Right lung (tissue), 2 donors: ENCODE measurements at regions not wholly inside any gene's neighbourhood (a gene's known extent, or its start where the extent isn't known, plus 50 kb on each side); places are given as distances from the start of the nearest gene placed in this dataset.

Experiments
- DNase-seq, 2 donors: peaks; one replicate each; pipeline ENCODE4 v3.0.0-alpha.2; 2013

GRCh38 chr22:49604732-49605302 lies 222.9 kb downstream of the BRD1 start:
- DNase-seq, result no peak

DNA sequence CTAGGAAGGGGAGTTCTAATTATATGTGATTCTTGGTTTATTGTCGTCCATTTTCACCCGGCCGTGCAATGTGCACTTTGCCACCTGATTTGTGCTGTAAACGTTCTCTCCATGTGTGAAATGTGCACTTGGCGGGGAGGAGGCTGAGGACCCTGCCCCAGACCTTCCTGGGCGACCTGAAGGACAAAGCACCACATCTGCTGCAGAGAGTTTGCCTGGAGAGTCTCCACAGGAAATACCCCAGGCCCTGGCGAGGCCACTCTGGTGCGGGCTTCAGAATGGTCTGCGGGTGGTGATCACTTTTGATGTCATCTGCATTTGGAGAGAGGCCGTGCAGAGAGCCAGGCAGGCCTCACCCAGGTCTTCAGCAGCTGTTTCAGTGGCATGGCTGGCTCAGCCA lies 224.7 kb downstream of the BRD1 start:
- no peak for DNase-seq

DNA sequence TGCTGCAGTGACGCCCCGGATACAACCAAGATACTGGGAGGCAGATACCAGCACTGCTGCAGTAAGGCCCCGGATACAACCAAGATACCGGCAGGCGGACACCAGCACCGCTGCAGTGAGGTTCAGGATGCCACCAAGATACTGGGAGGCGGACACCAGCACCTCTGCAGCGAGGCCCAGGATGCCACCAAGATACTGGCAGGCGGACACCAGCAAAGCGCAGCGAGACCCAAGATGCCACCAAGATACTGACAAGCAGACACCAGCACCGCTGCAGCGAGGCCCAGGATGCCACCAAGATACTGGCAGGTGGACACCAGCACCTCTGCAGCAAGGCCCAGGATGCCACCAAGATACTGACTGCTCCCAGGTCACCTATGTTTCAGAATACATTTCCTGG lies 225.2 kb downstream of the BRD1 start:
- no peak for DNase-seq

GRCh38 chr22:49601614-49602321 lies 225.9 kb downstream of the BRD1 start:
- DNase-seq, result no peak

DNA sequence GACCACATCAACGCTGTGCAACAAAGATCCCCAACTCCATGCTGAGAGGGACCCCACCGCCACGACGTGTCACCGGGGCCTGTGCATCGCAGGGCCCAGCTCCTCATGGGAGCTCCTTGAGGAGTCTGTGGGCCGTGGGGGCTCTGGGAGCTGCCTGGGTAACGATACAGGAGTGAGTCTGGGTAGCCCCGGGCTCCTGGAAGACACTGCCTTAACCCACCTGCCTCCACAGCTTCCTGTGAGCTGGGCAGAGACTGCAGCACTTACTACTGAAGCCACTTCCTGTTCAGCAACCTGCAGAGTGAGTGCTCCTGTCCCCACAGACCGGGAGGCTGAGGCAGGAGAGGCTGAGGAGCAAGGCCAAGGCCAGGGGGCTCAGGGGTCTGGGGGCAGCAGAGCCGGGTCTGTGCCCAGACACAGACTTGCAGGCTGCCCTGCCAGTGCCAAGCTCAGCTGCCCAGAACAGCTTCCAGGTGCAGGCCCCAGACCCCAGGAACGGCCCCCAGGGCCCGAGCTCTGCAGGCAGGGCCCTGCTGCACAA lies 226.7 kb downstream of the BRD1 start:
- no peak for DNase-seq

- no peak for DNase-seq
Observed at GRCh38 chr22:49600468-49600867, 227.2 kb downstream of the BRD1 start.

DNA sequence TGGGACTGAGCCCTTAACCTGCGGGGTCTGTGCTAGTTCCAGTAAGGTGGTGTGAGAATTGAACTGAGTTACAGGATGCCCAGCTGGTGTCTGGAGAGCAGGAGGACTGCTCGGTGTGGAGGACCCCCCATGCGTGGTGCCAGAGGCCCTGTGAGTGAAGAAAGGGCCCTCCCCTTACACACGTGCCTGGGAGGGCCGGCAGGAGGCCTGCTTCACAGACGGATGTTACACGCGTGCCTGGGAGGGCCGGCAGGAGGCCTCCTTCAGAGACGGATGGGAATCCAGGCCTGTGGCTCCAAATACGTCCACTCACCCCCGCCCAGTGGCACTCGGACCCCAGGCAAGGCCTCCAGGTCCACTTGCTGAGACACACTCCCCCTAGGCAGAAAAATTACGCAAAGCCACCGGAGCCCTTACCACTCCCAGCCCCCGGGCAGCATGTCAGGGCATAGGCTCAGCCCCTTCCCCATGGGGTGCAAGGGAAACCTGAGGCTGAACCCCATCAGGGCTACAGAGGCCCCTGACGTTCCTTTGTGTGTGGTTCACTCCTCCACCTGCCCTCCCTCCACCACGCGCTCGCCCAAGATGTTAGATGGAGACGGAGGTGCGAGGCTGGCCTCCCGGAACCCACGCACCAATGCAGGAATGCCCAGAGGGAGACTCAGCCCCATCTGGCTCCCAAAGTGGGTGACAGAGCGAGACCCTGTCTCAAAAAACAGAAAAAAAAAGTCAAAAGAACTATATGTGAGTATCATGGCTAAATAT lies 227.8 kb downstream of the BRD1 start:
- DNase-seq, result no peak

GRCh38 chr22:49599039-49599438 lies 228.6 kb downstream of the BRD1 start:
- no peak for DNase-seq

DNA sequence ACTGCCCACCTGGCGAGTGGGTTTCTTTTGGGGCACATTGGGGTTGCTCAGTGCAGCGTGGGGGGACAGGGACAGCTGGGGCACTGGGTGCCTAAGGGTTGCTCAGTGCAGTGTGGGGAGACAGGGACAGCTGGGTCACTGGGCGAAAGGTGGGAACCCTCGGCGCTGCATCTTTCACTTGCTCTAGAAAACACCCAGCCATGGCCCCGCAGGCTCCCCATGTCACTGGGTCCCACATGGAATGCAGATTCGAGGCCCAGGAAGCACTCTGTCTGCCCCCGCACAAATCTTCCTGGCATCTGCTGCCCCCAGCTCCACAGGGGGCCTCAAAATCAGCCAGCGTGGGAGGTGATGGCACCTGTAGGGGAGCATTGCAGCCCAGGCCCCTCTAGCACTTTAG lies 229.3 kb downstream of the BRD1 start:
- no peak for DNase-seq

DNA sequence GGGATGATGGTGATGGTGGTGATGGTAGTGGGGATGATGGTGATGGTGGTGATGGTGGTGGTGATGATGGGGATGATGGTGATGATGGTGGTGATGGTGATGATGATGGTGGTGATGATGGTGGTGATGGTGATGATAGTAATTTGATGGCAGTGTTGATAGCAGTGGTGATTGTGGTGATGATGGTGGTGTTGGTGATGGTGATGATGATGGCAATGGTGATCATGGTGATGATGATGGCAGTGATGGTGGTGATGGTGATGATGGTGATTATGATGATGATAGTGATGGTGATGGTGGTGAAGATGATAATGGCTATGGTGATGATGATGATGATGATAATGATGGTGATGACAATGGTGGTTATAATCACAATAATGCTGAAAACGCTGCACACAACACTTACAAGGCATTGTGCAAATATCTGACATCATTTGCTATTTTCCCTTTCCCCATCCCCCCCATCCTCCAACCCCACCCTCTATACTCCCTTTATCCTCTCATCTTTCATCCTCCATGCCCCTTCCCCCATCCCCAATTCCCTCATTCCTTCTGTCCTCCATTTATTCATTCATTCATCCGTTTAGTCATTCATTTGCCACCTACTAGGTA lies 230.1 kb downstream of the BRD1 start:
- no peak for DNase-seq

GRCh38 chr22:49595465-49596078 lies 232.1 kb downstream of the BRD1 start:
- no peak for DNase-seq

DNA sequence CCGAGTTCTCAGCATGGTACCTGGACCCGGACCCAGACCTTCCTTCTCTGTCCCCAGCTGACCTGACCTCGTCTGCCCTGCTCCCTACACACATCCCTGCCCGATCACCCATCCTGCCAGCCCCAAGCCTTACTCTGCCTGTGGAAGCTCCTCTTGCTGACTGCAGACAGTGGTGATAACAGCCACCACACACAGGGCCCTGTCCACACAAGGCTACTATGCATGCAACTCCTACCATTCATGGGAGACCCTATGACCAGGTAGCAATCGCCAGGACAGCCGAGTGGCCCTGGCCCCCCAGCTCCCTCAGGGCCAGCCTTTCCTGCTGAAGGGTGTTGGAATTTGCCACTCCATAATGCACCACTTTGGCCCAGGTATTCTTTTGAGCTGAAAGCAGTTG lies 233.6 kb downstream of the BRD1 start:
- DNase-seq, result no peak

- no peak for DNase-seq
Observed at GRCh38 chr22:49593509-49593908, 234.2 kb downstream of the BRD1 start.

DNA sequence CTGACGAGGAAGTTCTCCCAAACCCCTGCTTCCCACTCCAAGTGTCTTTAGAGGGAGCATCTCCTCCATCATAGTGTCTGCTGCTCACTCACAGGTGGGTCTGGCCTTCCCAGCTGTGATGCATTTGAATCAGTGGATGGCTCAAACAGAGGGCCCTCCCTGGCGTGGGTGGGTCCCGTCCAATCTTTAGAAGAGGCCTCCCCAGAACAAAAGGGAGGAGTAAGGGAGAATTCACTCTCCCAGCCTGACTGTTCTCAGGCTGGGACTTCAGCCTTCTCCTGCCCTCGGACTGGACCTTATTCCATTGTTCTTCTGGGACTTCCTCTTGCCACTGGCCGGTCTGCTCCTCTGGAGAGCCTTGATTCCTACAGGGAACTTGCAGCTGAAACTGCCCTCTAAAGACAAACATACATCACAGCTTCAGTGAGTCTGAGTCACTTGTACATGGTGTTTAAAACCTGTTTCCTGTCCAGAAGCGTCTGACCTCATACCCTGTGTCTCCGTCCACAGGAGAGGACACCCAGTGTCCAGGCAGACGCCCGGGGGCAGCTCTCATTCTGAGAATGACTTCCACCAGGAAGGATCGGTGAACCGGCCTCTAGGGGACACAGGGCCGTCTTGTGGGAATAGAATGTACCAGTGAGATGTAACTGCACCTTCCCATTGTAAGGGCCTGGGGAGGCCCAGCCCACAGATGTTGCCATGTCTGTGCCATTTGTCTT lies 234.7 kb downstream of the BRD1 start:
- no peak for DNase-seq

DNA sequence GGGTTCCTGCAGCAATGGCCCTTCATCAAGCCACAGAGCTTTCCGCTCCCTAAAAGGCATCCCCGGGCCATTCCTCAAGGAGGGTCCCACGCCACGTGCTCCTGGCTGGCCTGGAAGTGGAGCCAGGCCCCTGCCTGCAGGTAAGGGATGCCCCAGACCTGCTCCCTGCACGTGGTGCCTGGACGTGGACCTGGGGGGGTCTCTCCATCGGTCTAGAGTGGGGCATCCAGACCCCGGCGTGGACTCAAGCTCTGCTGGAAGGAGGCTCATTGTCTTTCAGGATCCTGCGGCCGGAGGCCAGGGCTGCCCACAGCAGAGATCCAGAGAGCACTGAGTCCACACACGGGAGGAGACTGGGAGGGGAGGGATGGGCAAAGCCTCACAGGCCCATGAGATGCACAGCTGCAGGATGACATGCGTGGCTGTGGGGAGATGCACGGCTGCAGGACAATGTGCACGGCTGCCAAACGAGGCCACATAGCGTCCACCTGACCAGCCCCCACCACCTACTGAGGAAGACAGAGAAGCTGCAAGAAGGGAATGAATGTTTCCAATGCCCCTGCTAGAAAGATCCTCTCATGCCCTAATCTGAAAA lies 236.7 kb downstream of the BRD1 start:
- no peak for DNase-seq

- no peak for DNase-seq
Observed at GRCh38 chr22:49590381-49590780, 237.3 kb downstream of the BRD1 start.

DNA sequence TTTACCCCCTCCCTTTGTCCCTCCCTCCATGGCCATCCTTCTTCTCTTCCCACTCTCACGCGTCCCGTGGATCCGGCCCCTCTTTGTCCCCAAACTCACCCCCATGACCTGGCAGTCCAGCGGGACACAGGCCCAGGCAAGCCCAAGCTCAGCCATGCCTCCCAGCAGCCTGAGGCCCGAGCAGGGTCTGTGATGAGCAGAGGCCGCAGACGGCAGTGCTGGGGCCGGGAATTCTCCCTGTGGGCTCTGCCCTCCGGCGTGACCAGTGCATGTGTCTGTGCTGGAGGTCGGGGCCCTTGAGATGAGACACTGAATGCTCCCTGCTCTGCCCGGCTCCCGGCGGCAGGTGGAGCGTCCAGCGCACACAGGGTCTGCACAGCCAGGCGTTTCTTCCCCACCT lies 237.9 kb downstream of the BRD1 start:
- no peak for DNase-seq

- DNase-seq, result no peak
Observed at GRCh38 chr22:49589301-49589700, 238.4 kb downstream of the BRD1 start.

DNA sequence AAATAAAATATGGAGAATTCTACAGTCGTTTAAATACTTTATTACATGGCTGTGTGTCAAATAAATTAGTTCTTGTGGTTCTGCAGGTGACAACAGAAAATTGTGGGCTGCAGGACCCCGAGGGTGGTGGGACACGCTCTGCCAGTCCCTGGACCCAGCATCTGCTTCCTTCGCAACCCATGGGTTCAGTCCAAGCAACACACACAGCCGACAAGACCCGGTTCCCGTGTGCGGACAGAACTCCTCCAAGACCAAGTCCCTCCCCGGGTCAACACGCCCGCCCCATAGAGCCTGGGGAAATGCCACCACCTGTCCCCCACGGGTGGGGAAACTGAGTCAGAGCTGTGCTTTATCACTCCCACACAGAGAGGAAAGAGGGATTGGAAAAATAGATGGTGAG lies 238.9 kb downstream of the BRD1 start:
- no peak for DNase-seq

- DNase-seq, result no peak
Observed at GRCh38 chr22:49587987-49588386, 239.7 kb downstream of the BRD1 start.

DNA sequence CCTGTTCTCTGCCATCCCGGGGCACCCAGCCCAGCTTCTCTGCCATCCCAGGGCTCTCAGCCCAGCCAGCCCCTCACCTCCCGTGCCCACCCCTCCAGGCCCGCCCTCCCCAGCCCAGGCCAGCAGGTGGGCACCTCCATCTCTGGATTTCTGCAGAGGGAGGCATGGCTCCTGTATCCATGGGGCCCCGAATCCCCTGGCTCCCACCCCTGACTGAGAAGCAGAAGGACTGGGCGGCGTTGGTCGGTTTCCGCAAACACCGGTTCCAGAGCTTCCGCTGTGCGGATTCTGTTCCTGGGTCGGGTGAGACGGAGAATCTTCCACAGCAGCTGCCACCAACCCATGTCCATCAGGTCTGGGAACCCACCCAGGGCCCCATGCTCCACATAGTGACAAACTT lies 240.3 kb downstream of the BRD1 start:
- no peak for DNase-seq
